SH-SY5Y (cell line): ENCODE measurements at regions not wholly inside any gene's neighbourhood (a gene's known extent, or its start where the extent isn't known, plus 50 kb on each side); places are given as distances from the start of the nearest gene placed in this dataset.

Experiments
- GATA2 ChIP-seq: IDR thresholded peaks from 2 replicates; pipeline ENCODE4 v1.6.1; 2011; ENCODE audit warnings: mild to moderate bottlenecking, low read depth, low read length
- GATA3 ChIP-seq: IDR thresholded peaks from 2 replicates; pipeline ENCODE4 v1.6.1; 2011; ENCODE audit warnings: low read depth, mild to moderate bottlenecking, low read length, moderate library complexity

DNA sequence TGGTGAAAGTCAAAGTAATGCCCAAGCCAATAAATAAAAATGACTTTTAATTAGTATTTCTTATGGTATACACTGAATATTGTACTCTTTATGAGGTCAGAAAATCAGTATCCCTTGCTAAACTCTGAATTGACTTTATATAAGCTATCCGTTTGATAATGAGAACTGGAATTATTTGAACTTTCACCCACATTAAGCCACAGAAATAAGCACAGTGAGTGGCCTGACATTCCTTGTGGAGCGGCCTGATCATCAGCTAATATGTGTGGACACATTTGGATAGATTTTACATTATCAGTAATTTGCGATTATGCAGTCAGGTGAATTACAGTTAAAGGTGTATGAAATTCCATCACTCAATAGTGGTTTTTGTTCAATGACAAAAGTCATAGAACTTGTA, 136.0 kb upstream of the CBLB start:
- TF ChIP-seq GATA3 (no peak), GATA2 (no peak)
